Ishikawa (cell line): ENCODE measurements at regions not wholly inside any gene's neighbourhood (a gene's known extent, or its start where the extent isn't known, plus 50 kb on each side); places are given as distances from the start of the nearest gene placed in this dataset.
A peak's percentile ranks its signal among the peaks of the same experiment; 100 is the strongest.

Experiments
- CEBPB ChIP-seq: IDR thresholded peaks from 2 replicates; pipeline ENCODE4 v1.6.1; 2012
- CREB1 ChIP-seq: IDR thresholded peaks from 2 replicates; pipeline ENCODE4 v1.6.1; 2012; ENCODE audit warnings: low read depth
- EGR1 ChIP-seq: IDR thresholded peaks from 2 replicates; pipeline ENCODE4 v1.6.1; 2012
- EP300 ChIP-seq: IDR thresholded peaks from 2 replicates; pipeline ENCODE4 v1.6.1; 2012; ENCODE audit warnings: borderline replicate concordance
- FOXM1 ChIP-seq: IDR thresholded peaks from 2 replicates; pipeline ENCODE4 v1.6.1; 2012; ENCODE audit warnings: low read depth, borderline replicate concordance
- MAX ChIP-seq: IDR thresholded peaks from 2 replicates; pipeline ENCODE4 v1.6.1; 2012
- NFIC ChIP-seq: IDR thresholded peaks from 2 replicates; pipeline ENCODE4 v1.6.1; 2012
- RAD21 ChIP-seq: IDR thresholded peaks from 2 replicates; pipeline ENCODE4 v1.6.1; 2012; ENCODE audit warnings: low read depth
- REST ChIP-seq: IDR thresholded peaks from 2 replicates; pipeline ENCODE4 v1.6.1; 2012; ENCODE audit warnings: low read depth, mild to moderate bottlenecking
- TAF1 ChIP-seq: IDR thresholded peaks from 2 replicates; pipeline ENCODE4 v1.6.1; 2012; ENCODE audit warnings: low read depth, mild to moderate bottlenecking
- TCF12 ChIP-seq: IDR thresholded peaks from 2 replicates; pipeline ENCODE4 v1.6.1; 2012; ENCODE audit warnings: low read depth
- TEAD4 ChIP-seq: IDR thresholded peaks from 2 replicates; pipeline ENCODE4 v1.6.1; 2012
- USF1 ChIP-seq: IDR thresholded peaks from 2 replicates; pipeline ENCODE4 v1.6.1; 2012
- YY1 ChIP-seq: IDR thresholded peaks from 2 replicates; pipeline ENCODE4 v1.6.1; 2012; ENCODE audit warnings: low read depth
- ZBTB7A ChIP-seq: IDR thresholded peaks from 2 replicates; pipeline ENCODE4 v1.6.1; 2012; ENCODE audit warnings: low read depth

- TF ChIP-seq FOXM1, result no peak
- no peak for TF ChIP-seq CEBPB
- TF ChIP-seq USF1, result peak; percentile 65
Measured at GRCh38 chr5:159509002-159509660, 178.8 kb upstream of the IL12B start.

GRCh38 chr5:159510282-159510681, 180.0 kb upstream of the IL12B start:
- no peak for TF ChIP-seq TEAD4
- no peak for TF ChIP-seq ZBTB7A
- TF ChIP-seq USF1, result no peak
- TF ChIP-seq EP300, result no peak
- TF ChIP-seq TCF12, result no peak
- TF ChIP-seq RAD21, result no peak; the same call in 1 of the 2 replicates
- TF ChIP-seq MAX, result no peak
- no peak for TF ChIP-seq NFIC
- TF ChIP-seq CREB1, result no peak
- TF ChIP-seq FOXM1, result no peak
- no peak for TF ChIP-seq REST
- no peak for TF ChIP-seq EGR1
- TF ChIP-seq YY1, result no peak
- no peak for TF ChIP-seq TAF1
- TF ChIP-seq CEBPB, result no peak

- TF ChIP-seq REST (no peak), CREB1 (no peak), EP300 (no peak), TCF12 (no peak)
Measured at GRCh38 chr5:159511570-159511969, 181.3 kb upstream of the IL12B start.

GRCh38 chr5:159512064-159512463, 181.8 kb upstream of the IL12B start:
- TF ChIP-seq CEBPB (no peak), YY1 (no peak)

- TF ChIP-seq YY1, result no peak
- no peak for TF ChIP-seq CREB1
- TF ChIP-seq ZBTB7A, result no peak
- no peak for TF ChIP-seq REST
- TF ChIP-seq CEBPB, result no peak
- no peak for TF ChIP-seq TAF1
- no peak for TF ChIP-seq MAX
- TF ChIP-seq EP300, result no peak
Measured at GRCh38 chr5:159514229-159514810, 184.0 kb upstream of the IL12B start.
